Stomach (tissue), 8 donors: ENCODE measurements at regions not wholly inside any gene's neighbourhood (a gene's known extent, or its start where the extent isn't known, plus 50 kb on each side); places are given as distances from the start of the nearest gene placed in this dataset.
"Not testable (repeated sequence)": the region's sequence is repeated elsewhere in the genome, so short reads cannot be mapped to it uniquely, and the experiment has no call there.

Experiments used
- DNase-seq, 2 donors: peaks; one replicate each; pipeline versions ENCODE4 v3.0.0 to v3.0.0-alpha.2; 2013 to 2019
- H3K27ac ChIP-seq, 5 donors: fragments of 200-600 bp in 4 of 5; sonication (generic) in 4 of 5; one replicate each; pipeline ENCODE4 v1.5.1; 2013 to 2019; ENCODE audit warnings: mild to moderate bottlenecking in 1 of 5, moderate library complexity in 1 of 5
- H3K27me3 ChIP-seq, 3 donors: fragments of 200-600 bp; sonication (generic); one replicate each; pipeline ENCODE4 v1.5.1; 2017 to 2019; ENCODE audit warnings: mixed run types in 1 of 3
- H3K36me3 ChIP-seq, 4 donors: fragments of 200-600 bp; sonication (generic); 1 replicate in 3 of 4; 2 replicates in 1 of 4; pipeline ENCODE4 v1.5.1; 2016 to 2019
- H3K4me1 ChIP-seq, 4 donors: fragments of 200-600 bp; sonication (generic); one replicate each; pipeline ENCODE4 v1.5.1; 2016 to 2019
- H3K4me3 ChIP-seq, 4 donors: fragments of 200-600 bp; sonication (generic) in 3 of 4; one replicate each; pipeline ENCODE4 v1.5.1; 2016 to 2019; ENCODE audit warnings: mild to moderate bottlenecking in 1 of 4
- H3K9me3 ChIP-seq, 4 donors: fragments of 200-600 bp; sonication (generic); one replicate each; pipeline ENCODE4 v1.5.1; 2016 to 2019
- CTCF ChIP-seq, 7 experiments: fragments of 450-650 bp in 4 of 7; fragments of 200-600 bp in 3 of 7; sonication (generic) in 3 of 7; IDR thresholded peaks; one replicate each; pipeline ENCODE4 v1.5.1; 2016 to 2019; ENCODE audit warnings: antibody characterized with exemption in 7 of 7, control low read depth in 2 of 7, mild to moderate bottlenecking in 1 of 7
- EP300 ChIP-seq: sonication (generic); formaldehyde crosslinking; IDR thresholded peaks from one replicate; pipeline ENCODE4 v1.6.1; 2017; ENCODE audit warnings: antibody characterized with exemption
- POLR2A ChIP-seq, 4 donors: fragments of 450-650 bp; IDR thresholded peaks; one replicate each; pipeline ENCODE4 v1.6.1; 2016; ENCODE audit warnings: antibody characterized with exemption in 4 of 4, control low read depth in 2 of 4, mild to moderate bottlenecking in 1 of 4, moderate library complexity in 1 of 4
- POLR2AphosphoS5 ChIP-seq, 3 donors: sonication (generic); formaldehyde crosslinking; IDR thresholded peaks; one replicate each; pipeline ENCODE4 v1.6.1; 2016; ENCODE audit warnings: antibody characterized with exemption in 3 of 3
- WGBS, 5 donors: extraction: QIAGEN DNeasy Blood & Tissue Kit in 3 of 5; methylation state at CpG; one replicate each; pipeline versions ENCODE4 v1.1.5 to v1.1.7; 2013 to 2018; 5-methylcytosine and 5-hydroxymethylcytosine counted together
- intact Hi-C: fragments of 100-400 bp; cut with DNase I; formaldehyde crosslinking; loops from one replicate; pipeline ENCODE4 v1.15.1; 2023; ENCODE audit warnings: low total_unique reads
- donor health status: healthy with polysubstance abuse.
- donor health status: Bipolar disorder and iron deficiency.
- donor health status: healthy.

GRCh38 chr6:3965071-3965718 lies 113.7 kb downstream of the FAM217A start:
- H3K4me1 ChIP-seq: no peaks in the 10 kb centered on the region
- WGBS, 5 donors: 82 to 90% (median 87%) methylated on average over 12 of the region's 12 CpGs
- no peak for DNase-seq
- no peaks in the 10 kb centered on the region for H3K27me3 ChIP-seq
- H3K9me3 ChIP-seq: no peaks in the 10 kb centered on the region
- no peak overlapping the region for H3K4me3 ChIP-seq
- no peak overlapping the region for H3K27ac ChIP-seq
- TF ChIP-seq POLR2A (IDR thresholded peaks at IDR 0.05): no peak
- no peak for TF ChIP-seq POLR2AphosphoS5 (IDR thresholded peaks at IDR 0.05)
- no peak for TF ChIP-seq EP300
- TF ChIP-seq CTCF (IDR thresholded peaks at IDR 0.05): no peak
- intact Hi-C loops: no loop called here
- no peaks in the 10 kb centered on the region for H3K36me3 ChIP-seq

DNA sequence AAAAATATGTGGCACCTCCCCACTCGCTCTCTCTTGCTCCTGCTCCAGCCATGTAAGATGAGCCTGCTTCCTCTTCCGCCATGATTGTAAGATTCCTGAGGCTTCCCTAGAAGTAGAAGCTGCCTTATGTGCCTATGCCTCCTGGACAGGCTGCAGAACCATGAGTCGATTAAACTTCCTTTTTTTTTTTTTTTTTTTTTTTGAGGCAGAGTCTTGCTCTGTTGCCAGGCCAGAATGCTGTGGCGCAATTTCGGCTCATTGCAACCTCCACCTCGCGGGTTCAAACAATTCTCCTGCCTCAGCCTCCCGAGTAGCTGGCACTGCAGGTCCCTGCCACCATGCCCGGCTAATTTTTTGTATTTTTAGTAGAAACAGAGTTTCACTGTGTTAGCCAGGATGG lies 112.5 kb downstream of the FAM217A start:
- no peaks in the 10 kb centered on the region for H3K4me1 ChIP-seq
- H3K36me3 ChIP-seq: no peaks in the 10 kb centered on the region
- intact Hi-C loops: no loop called here
- no peaks in the 10 kb centered on the region for H3K27me3 ChIP-seq
- WGBS, 5 donors: 85 to 96% (median 89%) methylated on average over 9 of the region's 9 CpGs
- H3K4me3 ChIP-seq: no peak overlapping the region
- TF ChIP-seq EP300 (no peak), CTCF (IDR thresholded peaks at IDR 0.05) (no peak), POLR2AphosphoS5 (IDR thresholded peaks at IDR 0.05) (no peak), POLR2A (IDR thresholded peaks at IDR 0.05) (no peak)
- H3K9me3 ChIP-seq: no peaks in the 10 kb centered on the region
- H3K27ac ChIP-seq: no peak overlapping the region
- DNase-seq: no peak

DNA sequence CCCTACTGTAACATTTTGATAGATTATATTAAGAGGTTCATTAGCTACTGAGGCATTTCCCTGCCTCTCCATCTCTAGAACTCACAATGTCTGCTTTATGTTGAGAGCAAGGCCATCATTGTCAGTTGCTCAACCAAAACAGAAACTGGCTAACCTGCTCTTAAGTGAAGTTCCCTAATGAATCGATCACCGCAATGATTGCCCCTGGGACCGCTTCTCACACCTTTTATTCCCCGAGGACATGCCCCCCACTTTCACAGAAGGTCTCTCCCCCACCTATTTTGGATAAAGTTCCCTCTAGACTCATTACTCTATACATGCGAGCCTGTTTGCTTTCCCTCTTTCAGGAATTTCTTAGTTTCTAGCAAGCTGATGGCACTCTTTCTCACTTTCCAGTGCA lies 108.8 kb downstream of the FAM217A start:
- intact Hi-C loops: loop anchor here (10.0 kb wide), 1 partner anchor 695 kb away; no protein-coding TSS in a partner anchor
- no peak overlapping the region for H3K27ac ChIP-seq
- H3K4me1 ChIP-seq: no peaks in the 10 kb centered on the region
- TF ChIP-seq EP300 (no peak), POLR2AphosphoS5 (IDR thresholded peaks at IDR 0.05) (no peak), POLR2A (IDR thresholded peaks at IDR 0.05) (no peak), CTCF (IDR thresholded peaks at IDR 0.05) (no peak)
- WGBS, 5 donors: 91 to 96% (median 95%) methylated on average over 5 of the region's 5 CpGs
- H3K36me3 ChIP-seq: no peaks in the 10 kb centered on the region
- no peaks in the 10 kb centered on the region for H3K27me3 ChIP-seq
- H3K9me3 ChIP-seq: no peaks in the 10 kb centered on the region
- DNase-seq: no peak
- no peak overlapping the region for H3K4me3 ChIP-seq

GRCh38 chr6:3973152-3973551 lies 105.8 kb downstream of the FAM217A start:
- intact Hi-C loops: loop anchor here (10.0 kb wide), 1 partner anchor 698 kb away; no protein-coding TSS in a partner anchor
- DNase-seq, H3K27me3 ChIP-seq, H3K27ac ChIP-seq, H3K36me3 ChIP-seq, H3K9me3 ChIP-seq, H3K4me3 ChIP-seq, H3K4me1 ChIP-seq: not testable (repeated sequence)
- WGBS, 5 donors: 88 to 98% (median 91%) methylated on average over 3 of the region's 3 CpGs
